Hepatocyte (in vitro differentiated cells): ENCODE measurements at regions not wholly inside any gene's neighbourhood (a gene's known extent, or its start where the extent isn't known, plus 50 kb on each side); places are given as distances from the start of the nearest gene placed in this dataset.

Experiments
- DNase-seq: peaks from one replicate; pipeline ENCODE4 v3.0.0-alpha.2; 2016; ENCODE audit warnings: low spot score
- H2AFZ ChIP-seq: fragments of 200-600 bp; sonication (generic); 2 replicates; pipeline ENCODE4 v1.6.0; 2016; ENCODE audit warnings: antibody characterized with exemption, mild to moderate bottlenecking
- H3K27ac ChIP-seq: fragments of 200-600 bp; sonication (generic); 2 replicates; pipeline ENCODE4 v1.5.1; 2016; ENCODE audit warnings: mild to moderate bottlenecking
- H3K27me3 ChIP-seq: fragments of 200-600 bp; sonication (generic); 2 replicates; pipeline ENCODE4 v1.6.1; 2016
- H3K36me3 ChIP-seq: fragments of 200-600 bp; sonication (generic); replicated peaks from 2 replicates; pipeline ENCODE4 v1.5.1; 2016; ENCODE audit warnings: low read depth; ENCODE audit not compliant: insufficient read depth
- H3K4me1 ChIP-seq: fragments of 200-600 bp; sonication (generic); 2 replicates; pipeline ENCODE4 v1.5.1; 2016; ENCODE audit warnings: mild to moderate bottlenecking, moderate library complexity; ENCODE audit not compliant: insufficient read depth
- H3K4me2 ChIP-seq: fragments of 200-600 bp; sonication (generic); 2 replicates; pipeline ENCODE4 v1.6.0; 2016
- H3K4me3 ChIP-seq: fragments of 200-600 bp; sonication (generic); 2 replicates; pipeline ENCODE4 v1.5.1; 2016; ENCODE audit warnings: mild to moderate bottlenecking
- H3K79me2 ChIP-seq: fragments of 200-600 bp; sonication (generic); 2 replicates; pipeline ENCODE4 v1.6.0; 2017; ENCODE audit warnings: mild to moderate bottlenecking
- H3K9me2 ChIP-seq: fragments of 200-600 bp; sonication (generic); replicated peaks from 2 replicates; pipeline ENCODE4 v1.6.0; 2017; ENCODE audit warnings: mild to moderate bottlenecking; ENCODE audit not compliant: insufficient read depth
- H3K9me3 ChIP-seq: fragments of 200-600 bp; sonication (generic); 2 replicates; pipeline ENCODE4 v1.5.1; 2016; ENCODE audit warnings: low read depth, mild to moderate bottlenecking
- H4K20me1 ChIP-seq: fragments of 200-600 bp; sonication (generic); 2 replicates; pipeline ENCODE4 v1.6.0; 2016; ENCODE audit warnings: mild to moderate bottlenecking; ENCODE audit not compliant: insufficient read depth, poor library complexity, severe bottlenecking
- CTCF ChIP-seq: fragments of 200-600 bp; sonication (generic); IDR thresholded peaks from 2 replicates; pipeline ENCODE4 v1.5.1; 2016; ENCODE audit warnings: antibody characterized with exemption, mild to moderate bottlenecking; ENCODE audit not compliant: poor library complexity
- EZH2 ChIP-seq: fragments of 200-600 bp; sonication (generic); IDR thresholded peaks from 2 replicates; pipeline ENCODE4 v1.6.1; 2016; ENCODE audit warnings: antibody characterized with exemption, mild to moderate bottlenecking, borderline replicate concordance
- EZH2phosphoT487 ChIP-seq: fragments of 200-600 bp; sonication (generic); IDR thresholded peaks from one replicate; pipeline ENCODE4 v1.6.1; 2018; ENCODE audit warnings: antibody characterized with exemption, mild to moderate bottlenecking, low read depth, moderate library complexity; ENCODE audit not compliant: unreplicated experiment, severe bottlenecking
- WGBS: methylation state at CpG from one replicate; pipeline ENCODE4 v1.1.6; 2016; ENCODE audit warnings: low lambda C conversion rate; ENCODE audit errors: missing lambda C conversion rate; 5-methylcytosine and 5-hydroxymethylcytosine counted together

- no peaks in the 10 kb centered on the region for H3K79me2 ChIP-seq
- no peaks in the 10 kb centered on the region for H3K4me1 ChIP-seq
- H3K9me3 ChIP-seq: no peaks in the 10 kb centered on the region
- no peak overlapping the region for H3K27ac ChIP-seq
- no peaks in the 10 kb centered on the region for H3K9me2 ChIP-seq
- no peaks in the 10 kb centered on the region for H3K27me3 ChIP-seq
- H4K20me1 ChIP-seq: no peaks in the 10 kb centered on the region
- no peak overlapping the region for H3K4me2 ChIP-seq
- no peaks in the 10 kb centered on the region for H3K36me3 ChIP-seq
- H2AFZ ChIP-seq: no peak overlapping the region
- no peak for DNase-seq
- TF ChIP-seq EZH2: no peak
- TF ChIP-seq CTCF: no peak
- TF ChIP-seq EZH2phosphoT487: no peak
- no peak overlapping the region for H3K4me3 ChIP-seq
- WGBS: 54% methylated on average over 1 of the region's 1 CpG
These were observed 75.8 kb downstream of the CNTN3 start for GRCh38 chr3:74538669-74539068.

GRCh38 chr3:74537857-74538256 lies 76.6 kb downstream of the CNTN3 start:
- no peaks in the 10 kb centered on the region for H3K4me1 ChIP-seq
- H3K9me2 ChIP-seq: no peaks in the 10 kb centered on the region
- WGBS: 79% methylated on average over 2 of the region's 2 CpGs
- H3K27ac ChIP-seq: no peak overlapping the region
- no peak overlapping the region for H3K4me2 ChIP-seq
- DNase-seq: no peak
- no peaks in the 10 kb centered on the region for H3K79me2 ChIP-seq
- TF ChIP-seq CTCF (no peak), EZH2phosphoT487 (no peak), EZH2 (no peak)
- H3K27me3 ChIP-seq: no peaks in the 10 kb centered on the region
- no peaks in the 10 kb centered on the region for H3K36me3 ChIP-seq
- H3K4me3 ChIP-seq: no peak overlapping the region
- H3K9me3 ChIP-seq: no peaks in the 10 kb centered on the region
- no peaks in the 10 kb centered on the region for H4K20me1 ChIP-seq
- H2AFZ ChIP-seq: no peak overlapping the region

GRCh38 chr3:74537164-74537563 lies 77.3 kb downstream of the CNTN3 start:
- H3K9me2 ChIP-seq: no peaks in the 10 kb centered on the region
- DNase-seq: no peak
- no peaks in the 10 kb centered on the region for H3K9me3 ChIP-seq
- H2AFZ ChIP-seq: no peak overlapping the region
- no peaks in the 10 kb centered on the region for H3K27me3 ChIP-seq
- H3K79me2 ChIP-seq: no peaks in the 10 kb centered on the region
- H3K4me2 ChIP-seq: no peak overlapping the region
- TF ChIP-seq EZH2phosphoT487 (no peak), EZH2 (no peak), CTCF (no peak)
- no peaks in the 10 kb centered on the region for H4K20me1 ChIP-seq
- H3K4me3 ChIP-seq: no peak overlapping the region
- WGBS: 83% methylated on average over 4 of the region's 4 CpGs
- H3K27ac ChIP-seq: no peak overlapping the region
- H3K36me3 ChIP-seq: no peaks in the 10 kb centered on the region
- H3K4me1 ChIP-seq: no peaks in the 10 kb centered on the region

- Histone ChIP-seq H3K4me3 (no peak overlapping the region), H4K20me1 (no peaks in the 10 kb centered on the region), H3K4me2 (no peak overlapping the region), H3K27ac (no peak overlapping the region), H3K27me3 (no peaks in the 10 kb centered on the region), H3K9me2 (no peaks in the 10 kb centered on the region), H3K9me3 (no peaks in the 10 kb centered on the region), H2AFZ (no peak overlapping the region), H3K4me1 (no peaks in the 10 kb centered on the region), H3K79me2 (no peaks in the 10 kb centered on the region), H3K36me3 (no peaks in the 10 kb centered on the region)
- TF ChIP-seq EZH2phosphoT487: no peak
- WGBS: 58% methylated on average over 3 of the region's 3 CpGs
- no peak for DNase-seq
These were observed 79.2 kb downstream of the CNTN3 start for GRCh38 chr3:74535281-74535680.
